GM18907 (cell line): ENCODE measurements at regions not wholly inside any gene's neighbourhood (a gene's known extent, or its start where the extent isn't known, plus 50 kb on each side); places are given as distances from the start of the nearest gene placed in this dataset.

ENCODE experiments used
- ATAC-seq: cut with Tn5 transposase; IDR thresholded peaks from one replicate; pipeline ENCODE4 v1.9.1; 2021; ENCODE audit warnings: mild to moderate bottlenecking, moderate library complexity; ENCODE audit not compliant: unreplicated experiment

DNA sequence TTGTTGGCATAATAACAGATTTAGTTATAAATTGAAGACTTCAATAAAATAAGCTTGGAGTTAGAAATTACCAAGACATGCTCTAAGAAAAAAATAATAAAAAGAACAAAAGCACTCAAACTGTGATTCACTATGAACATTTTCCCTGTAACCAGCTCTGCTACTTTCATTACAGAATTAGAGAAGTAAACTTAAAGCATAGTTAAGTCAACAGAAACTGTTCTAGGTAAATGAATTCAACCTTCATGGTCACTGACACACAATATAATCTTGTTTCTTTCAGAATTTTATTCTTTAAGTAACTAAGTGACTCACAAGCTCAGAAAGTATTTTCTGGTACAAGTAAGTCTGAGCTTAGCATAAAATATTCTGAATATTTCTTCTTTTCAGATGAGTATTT, 136.3 kb downstream of the KLF5 start:
- ATAC-seq: no peak

DNA sequence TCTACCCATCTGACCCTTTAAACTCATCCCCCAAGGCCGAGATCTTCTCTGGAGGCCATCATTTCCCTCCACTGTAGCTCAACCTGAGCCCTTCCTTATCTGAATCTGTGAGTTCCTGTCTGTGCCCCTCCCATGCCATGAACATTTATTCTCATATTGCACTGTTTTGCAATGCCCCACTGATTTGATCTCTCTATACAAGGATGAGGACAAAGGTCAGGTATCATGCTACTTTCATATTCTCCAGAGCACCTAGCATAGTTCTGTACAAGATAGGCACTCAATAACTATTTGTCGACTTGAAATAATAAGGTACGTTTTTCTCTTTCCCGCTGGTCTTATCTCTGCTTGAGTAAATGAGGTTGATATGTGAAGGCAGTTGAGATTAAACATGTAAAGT, 135.5 kb downstream of the KLF5 start:
- no peak for ATAC-seq

DNA sequence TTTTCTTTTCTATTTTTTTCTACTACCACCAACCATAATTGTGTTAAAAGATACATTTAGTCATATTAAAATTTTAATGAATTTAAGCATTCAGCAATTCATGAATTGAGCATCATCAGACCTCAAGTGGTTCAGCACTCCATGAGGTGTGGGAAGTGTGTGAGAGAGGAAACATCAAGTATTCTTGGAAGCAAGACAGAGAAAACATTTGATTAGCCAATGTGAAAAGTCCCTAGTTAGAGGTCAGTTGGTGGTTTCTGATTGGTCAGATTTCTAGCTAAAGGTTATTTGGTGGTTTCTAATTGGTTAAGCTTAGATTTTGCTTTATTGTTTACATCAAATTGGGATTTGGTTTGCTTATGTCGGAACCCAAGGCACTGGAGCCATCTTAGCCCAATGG, 134.7 kb downstream of the KLF5 start:
- no peak for ATAC-seq

DNA sequence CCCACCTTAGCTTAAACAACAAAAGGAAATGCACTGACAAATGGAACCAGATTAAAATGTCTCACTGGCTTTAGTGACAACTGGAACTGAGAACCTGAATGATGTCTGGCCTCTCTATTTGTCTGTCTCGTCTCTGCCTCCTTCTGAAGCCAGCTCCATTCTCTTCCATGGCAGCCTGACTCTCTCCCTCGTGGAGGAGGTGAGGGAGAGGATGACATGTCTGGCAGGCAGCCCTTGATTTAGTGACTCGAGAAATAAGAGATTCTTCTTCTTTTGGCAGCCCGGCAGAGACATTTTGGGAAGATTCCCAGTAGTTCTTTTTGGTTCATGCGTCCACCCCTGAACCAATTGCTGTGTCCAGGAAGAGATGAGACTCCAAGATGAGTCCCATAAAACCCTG, 131.7 kb downstream of the KLF5 start:
- ATAC-seq: no peak

DNA sequence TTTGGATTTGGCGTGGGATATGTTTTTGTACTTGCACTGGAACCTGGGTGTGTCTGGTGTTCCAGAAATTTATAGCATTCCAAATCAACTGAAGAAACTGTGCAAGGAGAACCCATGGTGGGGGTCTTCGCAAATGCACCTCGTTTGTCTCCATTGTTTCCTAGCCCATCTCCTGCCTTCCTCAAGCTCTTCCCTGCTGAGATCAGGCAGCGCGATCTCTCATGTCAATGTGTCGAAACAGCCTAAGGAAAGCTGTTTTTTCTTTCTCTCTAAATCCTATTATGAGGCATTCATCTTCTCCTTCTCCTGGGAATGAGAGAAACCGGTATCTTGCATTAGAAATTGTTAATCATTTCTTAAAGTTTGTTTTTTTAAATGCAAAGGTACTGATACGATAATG, 131.0 kb downstream of the KLF5 start:
- no peak for ATAC-seq

DNA sequence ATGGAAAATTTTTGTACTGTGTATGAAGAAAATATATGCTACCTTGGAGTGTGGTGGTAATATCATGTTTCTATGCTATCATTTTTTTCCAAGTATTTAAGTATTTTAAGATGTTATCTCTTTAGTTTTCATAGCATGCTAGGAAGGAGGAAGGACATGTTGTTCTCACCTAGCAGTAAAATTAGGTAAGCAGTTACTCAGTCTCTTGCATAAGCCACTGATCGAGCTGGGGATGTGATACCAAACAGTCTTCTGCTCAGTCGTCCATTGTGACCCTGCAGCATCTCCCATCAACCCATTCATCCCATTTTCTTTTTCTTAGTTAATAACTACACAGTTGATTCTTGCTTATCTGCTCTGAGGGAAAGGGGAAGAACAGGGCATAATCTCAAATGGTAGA, 130.6 kb downstream of the KLF5 start:
- ATAC-seq: no peak

DNA sequence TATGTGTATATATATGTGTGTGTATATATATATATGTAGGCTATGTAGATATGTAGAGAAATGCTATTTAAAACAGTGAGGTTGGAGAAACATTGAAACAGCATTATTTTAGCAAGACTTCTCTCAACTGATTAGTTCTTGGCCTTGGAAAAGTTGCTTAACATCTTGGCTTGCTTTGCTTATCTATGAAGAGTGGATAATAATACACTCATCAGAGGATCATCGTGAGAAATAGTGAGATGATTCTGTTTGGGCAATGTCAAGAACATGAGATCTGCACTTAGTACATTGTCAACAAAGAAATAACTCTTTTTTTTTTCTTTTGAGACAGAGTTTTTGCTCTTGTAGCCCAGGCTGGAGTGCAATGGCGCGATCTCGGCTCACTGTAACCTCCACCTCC, 128.3 kb downstream of the KLF5 start:
- no peak for ATAC-seq

DNA sequence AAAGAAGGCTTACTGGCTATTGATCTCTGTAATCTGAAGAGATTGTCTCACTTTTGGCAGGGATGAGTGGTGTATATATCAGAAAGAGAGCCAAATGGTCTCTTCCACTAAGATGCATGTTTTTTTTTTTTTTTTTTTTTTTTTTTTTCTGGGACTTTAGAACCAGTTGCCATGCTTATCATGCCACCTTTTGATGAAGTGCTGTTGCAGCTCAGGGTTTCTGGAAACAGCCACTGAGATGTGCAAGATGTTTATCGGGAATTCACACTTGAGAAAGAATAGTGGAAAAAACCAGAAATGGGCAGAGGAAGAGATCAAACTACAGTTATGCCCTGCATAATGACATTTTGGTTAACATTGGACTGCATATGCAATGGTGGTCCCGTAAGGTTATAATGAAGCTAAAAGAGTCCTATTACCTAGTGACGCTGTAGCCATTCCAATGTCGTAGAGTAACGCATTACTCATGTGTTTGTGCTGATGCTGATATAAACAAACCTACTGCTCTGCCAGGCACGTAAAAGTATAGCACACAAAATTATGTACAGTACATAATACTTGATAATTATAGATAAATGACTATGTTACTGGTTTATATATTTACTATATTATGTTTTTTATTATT, 121.0 kb downstream of the KLF5 start:
- no peak for ATAC-seq

DNA sequence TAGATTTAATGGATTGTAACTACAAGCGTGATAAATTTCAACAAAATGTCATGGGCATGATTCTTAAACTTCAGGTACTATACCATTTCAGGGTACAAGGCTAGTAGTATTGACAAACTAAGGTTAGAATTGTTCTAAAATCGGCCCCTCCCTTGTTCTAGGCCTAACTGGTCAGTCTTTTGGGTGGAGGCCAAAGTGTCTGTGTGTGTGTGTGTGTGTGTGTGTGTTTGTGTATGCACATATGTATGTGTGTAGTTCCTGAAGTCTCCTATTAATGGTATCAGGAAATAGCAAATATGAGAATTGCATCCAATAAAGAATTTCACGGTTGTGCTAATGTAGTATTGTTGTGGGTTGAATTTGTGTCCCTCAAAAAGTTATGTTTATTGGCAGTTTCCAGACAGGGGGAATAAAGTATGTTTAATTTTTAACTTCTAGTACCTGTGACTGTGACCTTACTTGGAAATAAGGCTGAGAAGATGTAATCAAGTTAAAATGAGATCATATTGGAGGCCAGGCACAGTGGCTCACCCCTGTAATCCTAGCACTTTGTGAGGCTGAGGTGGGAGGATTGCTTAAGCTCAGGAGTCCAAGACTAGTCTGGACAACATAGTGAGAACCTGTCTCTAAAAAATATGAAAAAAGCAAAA, 119.2 kb downstream of the KLF5 start:
- ATAC-seq: no peak

DNA sequence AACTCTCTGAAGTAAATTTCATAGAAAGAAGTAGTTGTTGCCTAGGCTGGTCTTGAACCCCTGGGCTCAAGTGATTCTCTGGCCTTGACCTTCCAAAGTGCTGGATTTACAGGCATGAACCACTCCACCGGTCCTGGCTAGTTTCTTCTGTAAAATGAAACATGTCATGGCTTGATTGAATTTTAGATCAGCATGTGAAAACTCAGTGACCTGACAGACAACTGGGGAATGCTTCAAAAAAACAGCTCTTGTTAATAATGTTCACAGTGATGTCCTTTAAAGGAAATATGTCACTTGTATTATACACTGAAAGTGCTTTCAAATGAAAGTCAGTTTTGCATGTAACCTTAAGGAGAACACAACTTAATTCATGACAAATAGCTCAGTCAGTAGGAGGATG, 118.2 kb downstream of the KLF5 start:
- ATAC-seq: no peak

DNA sequence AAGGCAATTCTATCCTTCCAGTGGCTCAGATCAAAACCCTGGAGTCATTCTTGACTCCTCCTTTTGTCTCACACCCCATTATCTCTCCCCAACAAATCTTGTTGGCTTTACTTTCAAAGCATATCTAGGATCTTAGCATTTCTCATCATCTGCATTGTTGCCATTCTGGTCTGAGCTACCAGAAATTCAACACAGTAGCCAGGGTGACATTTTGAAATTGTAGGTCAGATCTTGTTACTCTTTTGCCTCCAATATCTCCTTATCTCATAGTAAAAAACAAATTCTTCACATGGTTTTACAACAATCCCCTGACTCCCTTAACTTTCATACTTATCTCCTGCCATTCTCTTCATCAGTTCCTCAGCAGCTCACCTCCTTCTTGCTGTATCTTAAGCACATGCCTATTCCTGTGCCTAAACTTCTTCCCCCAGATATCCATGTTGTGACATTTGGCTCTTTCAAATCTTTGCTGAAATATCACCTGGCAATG, 115.8 kb downstream of the KLF5 start:
- ATAC-seq: no peak

DNA sequence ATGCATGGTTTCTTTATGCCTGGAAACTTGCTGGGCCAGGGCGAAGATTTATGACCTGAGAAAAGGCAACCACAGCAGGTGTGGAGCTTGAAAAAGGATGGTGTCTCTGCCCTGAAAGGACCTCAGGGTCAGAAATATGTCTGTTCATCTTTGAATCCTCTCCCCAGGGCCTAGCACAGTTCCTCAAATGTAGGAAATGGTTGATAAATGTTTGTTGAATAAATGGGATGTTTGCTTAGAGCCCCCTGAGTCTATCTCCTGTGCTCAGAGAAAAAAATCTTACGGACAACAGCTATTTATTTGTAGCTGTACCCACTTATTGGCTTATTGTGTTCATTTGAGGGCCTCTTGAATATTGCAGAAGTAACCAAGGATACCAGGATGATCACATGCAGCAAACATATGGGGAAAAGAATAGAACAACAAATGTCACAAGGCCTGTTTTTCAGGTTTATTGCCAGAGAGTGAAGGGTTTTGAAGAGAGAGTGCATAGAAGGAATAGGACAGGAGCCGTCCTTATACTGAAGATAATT, 114.5 kb downstream of the KLF5 start:
- no peak for ATAC-seq

DNA sequence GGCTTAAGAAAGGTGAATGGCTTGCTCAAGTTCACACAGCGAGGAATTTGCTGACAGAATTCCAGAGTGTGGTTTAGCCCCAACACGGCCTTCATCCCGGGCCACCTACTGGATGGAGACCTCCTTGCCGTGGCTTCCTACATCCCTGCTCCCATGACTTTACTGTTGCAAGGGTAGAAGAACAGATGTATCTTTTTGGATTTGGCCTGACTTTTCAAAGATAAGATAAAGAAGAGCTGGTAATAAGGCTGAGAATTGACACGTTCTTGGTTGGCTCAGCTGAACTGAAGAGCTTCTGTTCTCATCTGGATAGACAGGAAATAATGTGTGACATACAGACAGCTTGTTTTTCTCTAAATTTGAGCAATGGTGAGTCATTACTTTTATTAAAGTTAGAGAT, 113.1 kb downstream of the KLF5 start:
- no peak for ATAC-seq

DNA sequence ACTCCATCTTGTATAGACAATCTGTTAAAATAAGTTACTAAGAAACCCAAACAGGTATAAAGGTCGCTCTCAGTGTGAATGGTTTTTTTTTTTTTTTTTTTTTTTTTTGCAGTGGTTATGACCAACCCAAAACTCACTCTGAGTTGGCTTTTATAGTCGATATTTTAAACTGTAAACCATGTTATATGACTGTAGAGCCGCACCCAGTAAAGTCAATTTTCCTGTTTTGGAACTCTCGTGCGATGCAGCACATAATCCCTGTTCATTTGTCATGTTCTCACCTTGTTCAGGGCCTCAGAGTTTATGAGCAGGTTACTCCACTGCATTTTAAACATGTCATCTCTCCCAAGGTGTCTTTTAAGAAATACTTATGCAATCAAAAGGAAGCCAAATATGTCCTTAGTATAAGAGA, 112.5 kb downstream of the KLF5 start:
- no peak for ATAC-seq

DNA sequence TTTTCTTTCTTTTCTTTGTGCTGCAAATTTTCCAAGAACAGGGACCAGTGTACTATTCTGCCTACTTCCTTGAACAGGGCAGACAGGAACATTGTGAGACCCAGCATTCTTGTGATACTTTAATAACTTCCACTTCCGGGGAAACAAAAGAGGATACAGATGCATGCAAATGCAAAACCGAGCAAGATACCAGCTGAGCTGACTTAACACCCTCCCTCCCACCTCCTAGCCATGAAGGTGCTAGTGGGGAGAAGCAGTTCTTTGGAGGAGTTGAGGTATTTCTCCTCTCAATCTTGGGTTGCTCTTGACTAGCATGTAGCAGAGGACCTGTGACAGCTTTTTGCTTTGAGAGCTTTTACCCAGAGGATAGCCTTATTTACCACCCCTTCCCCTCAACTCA, 111.2 kb downstream of the KLF5 start:
- no peak for ATAC-seq

DNA sequence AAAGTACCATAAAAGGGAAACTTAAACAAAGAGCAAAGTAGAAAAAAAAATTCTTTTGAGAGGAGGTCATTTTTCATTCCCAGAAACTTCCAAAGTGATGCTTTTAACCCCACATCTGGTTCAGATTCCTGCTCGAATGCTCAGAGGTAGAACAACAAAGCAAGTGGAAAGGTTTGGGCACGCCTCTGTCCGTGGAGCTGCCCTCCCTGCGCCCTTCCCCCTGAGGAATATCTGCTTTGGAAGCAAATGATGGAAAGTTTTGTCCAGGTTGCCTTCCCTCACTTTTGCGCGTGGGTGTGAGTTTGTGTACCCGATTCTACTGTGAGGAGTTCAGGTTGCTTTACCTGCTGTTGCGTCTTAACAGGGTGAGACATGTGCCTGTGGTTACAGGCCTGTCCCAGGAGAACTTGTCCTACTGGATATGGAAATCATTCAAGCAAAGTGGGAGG, 110.2 kb downstream of the KLF5 start:
- ATAC-seq: no peak

DNA sequence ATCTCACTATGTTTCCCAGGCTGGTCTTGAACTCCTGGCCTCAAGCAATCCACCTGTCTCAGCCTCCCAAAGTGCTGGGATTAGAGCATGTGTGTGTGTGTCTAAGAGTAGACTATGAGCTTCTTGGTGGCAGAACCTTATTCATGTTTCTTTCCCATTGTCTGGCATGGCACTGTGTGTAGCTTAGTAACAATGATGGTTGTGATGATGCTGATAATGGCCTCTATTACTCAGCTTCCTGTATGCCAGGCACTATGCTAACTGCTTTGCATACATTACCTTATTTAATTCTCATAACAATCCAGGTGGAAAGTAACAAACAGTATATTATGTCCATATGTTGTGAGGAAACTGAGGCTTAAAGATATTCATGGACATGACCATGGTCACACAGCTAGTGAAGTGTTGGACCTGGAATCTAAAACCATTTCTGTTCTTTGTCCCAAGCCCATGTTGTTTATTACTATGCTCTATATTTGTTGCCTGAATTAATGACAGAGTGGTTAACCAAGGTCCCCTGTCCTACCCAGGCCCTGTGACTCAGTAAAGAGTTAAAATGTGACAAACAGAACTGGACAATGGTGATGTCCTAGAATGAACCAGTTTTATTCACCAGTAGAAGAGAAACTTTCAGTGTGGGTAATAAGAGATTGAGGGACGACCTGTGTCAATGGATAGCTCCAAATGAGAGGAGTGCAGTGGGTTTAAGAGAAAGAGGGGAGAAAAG, 109.6 kb downstream of the KLF5 start:
- ATAC-seq: no peak

DNA sequence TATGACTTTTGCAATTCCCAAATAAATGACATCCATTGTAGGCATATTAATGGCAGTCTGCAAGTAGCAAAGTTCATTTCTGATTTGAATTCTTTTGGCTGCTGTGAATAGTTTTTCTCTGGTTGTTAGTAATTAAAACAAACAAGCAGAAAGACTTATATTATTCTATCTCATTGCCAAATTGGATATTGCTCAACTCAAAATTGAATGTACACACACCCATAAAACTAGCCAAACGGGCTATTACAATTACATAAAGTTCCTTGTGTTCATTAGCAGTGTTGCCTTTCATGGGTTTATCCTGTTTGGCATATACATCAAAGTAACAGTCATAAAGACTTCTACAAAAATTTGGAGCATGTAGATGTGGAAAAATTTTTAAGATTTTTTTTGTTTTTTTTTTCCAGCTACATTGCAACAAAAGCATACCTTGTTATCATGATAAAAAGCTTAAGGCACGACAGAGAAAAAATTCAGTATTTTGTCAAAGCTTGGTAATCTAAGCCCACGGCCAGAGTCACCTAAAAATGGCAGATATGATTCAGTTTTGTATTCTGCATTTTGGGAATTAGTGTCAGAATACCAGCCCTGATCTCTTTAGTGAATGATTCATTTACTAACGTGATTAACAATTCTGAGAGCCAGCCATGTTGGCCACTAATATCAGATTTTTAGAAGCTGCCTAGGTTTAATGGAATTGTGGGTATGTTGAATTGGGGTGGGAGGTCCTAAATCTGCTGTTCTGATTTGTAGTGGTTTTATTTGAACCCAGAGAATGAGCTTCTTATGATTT, 108.4 kb downstream of the KLF5 start:
- no peak for ATAC-seq

DNA sequence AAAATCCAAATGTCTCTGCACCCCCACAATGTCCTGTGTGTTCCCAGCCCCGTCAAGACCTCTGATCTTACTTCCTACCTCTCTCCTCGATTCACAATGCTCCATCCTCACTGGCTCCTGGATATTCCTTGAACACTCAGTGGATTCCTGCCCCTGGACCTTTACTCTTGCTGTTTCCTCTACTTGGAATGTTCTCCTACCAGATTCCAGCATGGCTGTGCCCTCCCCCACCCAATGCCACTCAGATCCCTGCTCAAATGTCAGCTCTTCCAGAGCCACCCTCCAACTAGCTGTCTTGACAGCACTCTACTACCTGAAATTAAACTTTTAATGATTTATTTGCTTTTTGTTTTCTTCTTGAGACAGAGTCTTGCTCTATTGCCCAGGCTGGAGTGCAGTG, 107.4 kb downstream of the KLF5 start:
- ATAC-seq: no peak

DNA sequence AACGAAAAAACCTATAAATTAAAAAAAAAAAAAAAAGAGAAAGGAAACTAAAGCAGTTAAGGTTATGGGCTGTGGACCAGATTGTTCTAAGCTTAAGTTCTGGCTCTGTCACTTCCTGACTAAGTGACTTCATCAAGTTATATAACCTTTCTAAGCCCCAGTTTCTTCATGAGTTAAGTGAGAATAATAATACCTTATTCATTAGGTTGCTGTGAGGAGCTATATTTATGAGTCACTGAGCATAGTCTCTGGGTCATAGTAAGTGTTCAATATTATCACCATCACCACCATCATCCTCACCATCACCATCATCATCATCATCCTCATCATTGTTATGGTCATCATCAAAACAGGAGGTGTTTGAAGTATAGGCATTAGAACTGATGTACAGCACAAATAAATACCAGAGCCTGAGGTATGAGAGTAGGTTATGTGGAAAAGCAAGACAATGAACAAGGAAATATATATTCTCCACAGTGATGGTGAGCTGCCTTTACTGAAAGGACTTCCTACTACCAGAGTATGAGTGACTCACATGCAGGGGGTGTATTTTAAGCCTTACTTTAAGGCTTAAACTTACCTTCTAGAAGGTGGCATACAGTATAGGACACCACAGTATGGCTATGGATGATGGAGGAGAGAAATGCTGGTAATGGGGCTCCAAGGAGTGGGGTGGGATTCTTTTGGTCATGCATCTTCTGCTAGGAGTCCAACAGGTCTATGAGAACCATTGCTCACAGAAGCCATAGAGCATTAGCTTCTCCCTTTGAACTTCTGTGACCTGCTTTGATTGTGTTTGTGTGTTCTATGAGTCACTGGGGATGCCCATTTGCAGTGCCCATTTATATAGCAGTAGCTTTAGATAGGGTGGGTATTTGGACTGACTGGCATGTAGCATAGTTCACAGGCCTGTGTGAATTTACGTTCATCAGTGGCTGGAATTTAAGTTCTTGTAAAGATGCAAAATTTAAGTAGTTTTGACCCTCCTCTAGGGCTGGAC, 104.4 kb downstream of the KLF5 start:
- ATAC-seq: no peak
